Activated T-cell treated with anti-CD3 and anti-CD28 coated beads, Interleukin-2, amount 50 U/mL, for 24 hours (primary cell): ENCODE measurements at regions not wholly inside any gene's neighbourhood (a gene's known extent, or its start where the extent isn't known, plus 50 kb on each side); places are given as distances from the start of the nearest gene placed in this dataset.
"Not testable (repeated sequence)": the region's sequence is repeated elsewhere in the genome, so short reads cannot be mapped to it uniquely, and the experiment has no call there.

ENCODE experiments used
- DNase-seq: peaks from one replicate; pipeline ENCODE4 v3.0.0-alpha.2; 2020
- H3K27ac Mint-ChIP-seq: 2 replicates; pipeline ENCODE4 v1.8.0; 2020; ENCODE audit warnings: mild to moderate bottlenecking, mixed read lengths
- H3K27me3 Mint-ChIP-seq: 2 replicates; pipeline ENCODE4 v1.8.0; 2020; ENCODE audit warnings: mixed read lengths
- H3K36me3 Mint-ChIP-seq: 2 replicates; pipeline ENCODE4 v1.8.0; 2020; ENCODE audit warnings: low read depth, mixed read lengths
- H3K4me1 Mint-ChIP-seq: 2 replicates; pipeline ENCODE4 v1.8.0; 2020; ENCODE audit warnings: low read depth, mixed read lengths
- H3K4me3 Mint-ChIP-seq: 2 replicates; pipeline ENCODE4 v1.8.0; 2020; ENCODE audit warnings: mild to moderate bottlenecking, moderate library complexity, mixed read lengths
- H3K9me3 Mint-ChIP-seq: 2 replicates; pipeline ENCODE4 v1.8.0; 2020; ENCODE audit warnings: mixed read lengths

DNA sequence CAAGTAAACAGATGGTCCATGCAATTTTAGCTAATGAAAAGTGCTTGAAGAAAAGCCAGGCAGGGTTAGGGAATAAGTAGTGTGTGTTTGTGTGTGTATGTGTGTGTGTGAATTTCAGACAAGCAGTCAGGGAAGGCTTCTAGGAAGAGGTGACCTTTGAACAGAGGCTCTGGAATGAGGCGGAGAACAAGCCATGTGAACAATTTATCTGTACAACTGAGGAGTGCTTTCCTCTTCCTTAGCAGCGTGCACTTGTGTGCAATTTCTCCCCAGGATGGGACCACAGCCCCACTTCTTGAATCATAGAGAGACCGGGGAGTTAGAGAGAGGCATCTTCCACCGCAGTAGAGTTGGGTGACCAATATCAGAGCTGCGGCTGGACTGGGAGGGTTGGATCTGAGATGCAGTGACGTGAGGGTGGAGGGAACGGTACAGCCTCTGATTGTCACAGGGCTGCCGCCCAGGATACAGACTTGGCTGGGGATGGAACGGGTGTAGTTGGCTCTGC is 69.2 kb upstream of the FAM171A1 start:
- H3K36me3 Mint-ChIP-seq = no peaks in the 10 kb centered on the region
- H3K27me3 Mint-ChIP-seq = peaks cover 43% of the 10 kb centered on the region
- peaks cover 5% of the 10 kb centered on the region for H3K4me1 Mint-ChIP-seq
- no peak overlapping the region for H3K27ac Mint-ChIP-seq
- no peak overlapping the region for H3K4me3 Mint-ChIP-seq
- DNase-seq = no peak
- no peaks in the 10 kb centered on the region for H3K9me3 Mint-ChIP-seq

DNA sequence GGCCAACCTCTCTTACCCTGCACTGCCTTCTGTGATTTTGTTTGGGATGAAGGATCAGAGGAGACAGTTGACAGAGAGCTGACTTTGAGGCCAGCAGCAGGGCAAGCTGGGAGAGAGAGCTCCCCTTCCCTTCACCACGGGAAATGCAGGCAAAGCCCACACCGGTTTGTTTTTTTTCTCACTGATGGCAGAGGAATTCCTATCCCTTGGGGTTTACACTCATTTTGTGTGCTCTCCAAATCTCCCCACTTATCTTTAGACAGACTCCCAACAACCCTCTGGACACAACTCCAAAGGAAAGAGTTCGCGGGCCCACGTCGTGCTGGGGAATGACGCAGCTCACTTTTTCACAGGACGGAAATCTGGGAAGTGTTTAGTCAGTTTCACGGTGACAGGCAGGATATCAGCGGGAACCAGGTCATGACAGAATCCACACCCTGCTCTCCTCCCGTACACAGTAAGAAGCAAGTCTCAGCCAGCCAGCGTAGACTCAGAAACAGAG is 68.3 kb upstream of the FAM171A1 start:
- Mint-ChIP-seq H3K36me3 (no peaks in the 10 kb centered on the region), H3K4me3 (no peak overlapping the region), H3K27me3 (peaks cover 43% of the 10 kb centered on the region), H3K27ac (no peak overlapping the region), H3K9me3 (no peaks in the 10 kb centered on the region), H3K4me1 (peaks cover 8% of the 10 kb centered on the region)
- no peak for DNase-seq

DNA sequence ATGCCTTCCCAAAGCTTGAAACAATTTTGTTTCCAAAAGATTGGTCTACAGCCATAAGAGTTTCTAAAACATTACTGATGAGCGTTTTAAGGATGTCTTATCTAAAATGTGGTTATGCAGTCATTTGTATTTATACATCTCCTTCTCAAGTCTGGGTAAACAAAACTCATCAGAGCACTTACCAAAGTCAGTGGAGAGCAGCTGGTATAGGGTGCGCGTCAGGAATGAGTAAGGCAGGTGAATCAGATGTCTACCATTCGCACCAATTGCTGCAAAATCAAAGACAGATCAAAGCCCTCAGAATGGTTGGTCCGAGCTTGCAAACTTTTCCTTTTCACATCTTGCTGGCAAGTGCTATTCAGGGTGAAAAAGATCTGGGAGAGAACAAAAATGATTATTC is 65.6 kb upstream of the FAM171A1 start:
- no peak for DNase-seq
- peaks cover 8% of the 10 kb centered on the region for H3K4me1 Mint-ChIP-seq
- no peaks in the 10 kb centered on the region for H3K36me3 Mint-ChIP-seq
- no peaks in the 10 kb centered on the region for H3K9me3 Mint-ChIP-seq
- no peak overlapping the region for H3K27ac Mint-ChIP-seq
- no peak overlapping the region for H3K4me3 Mint-ChIP-seq
- H3K27me3 Mint-ChIP-seq = peaks cover 44% of the 10 kb centered on the region

DNA sequence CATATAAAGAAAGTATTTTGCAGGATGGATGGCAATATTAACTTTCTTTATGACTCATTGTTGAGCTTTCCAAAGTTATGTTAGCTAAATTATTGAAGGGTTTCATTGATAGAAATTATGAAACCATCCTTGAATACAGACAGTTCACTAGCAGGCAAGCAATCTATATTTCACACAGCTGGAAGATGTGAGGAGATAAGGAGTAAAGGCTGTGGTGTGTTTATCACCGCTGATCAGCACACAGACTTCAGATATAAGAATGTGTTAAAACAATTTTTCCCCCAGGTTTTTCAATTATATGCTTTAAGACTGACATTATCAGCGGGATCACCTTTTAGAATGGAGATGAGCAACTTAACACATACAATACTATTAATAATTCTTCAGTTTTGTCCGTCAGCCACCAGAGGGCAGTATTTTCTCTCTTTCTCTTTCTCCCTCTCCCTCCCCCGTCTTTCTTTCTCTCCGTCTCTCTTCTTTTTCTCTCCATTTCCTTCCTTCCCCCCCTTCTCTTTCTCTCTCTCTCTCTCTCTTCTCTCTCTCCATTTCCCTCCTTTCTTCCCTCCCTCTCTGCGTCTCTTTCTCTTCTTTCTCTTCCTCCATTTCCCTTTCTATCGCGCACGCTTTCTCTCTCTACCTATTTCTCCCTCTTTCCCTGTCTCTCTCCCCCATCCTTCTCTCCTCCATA is 62.9 kb upstream of the FAM171A1 start:
- peaks cover 3% of the 10 kb centered on the region for H3K4me1 Mint-ChIP-seq
- no peak for DNase-seq
- H3K9me3 Mint-ChIP-seq = no peaks in the 10 kb centered on the region
- no peak overlapping the region for H3K27ac Mint-ChIP-seq
- H3K36me3 Mint-ChIP-seq = no peaks in the 10 kb centered on the region
- H3K4me3 Mint-ChIP-seq = peak overlapping the region; percentile 59
- peaks cover 29% of the 10 kb centered on the region for H3K27me3 Mint-ChIP-seq

DNA sequence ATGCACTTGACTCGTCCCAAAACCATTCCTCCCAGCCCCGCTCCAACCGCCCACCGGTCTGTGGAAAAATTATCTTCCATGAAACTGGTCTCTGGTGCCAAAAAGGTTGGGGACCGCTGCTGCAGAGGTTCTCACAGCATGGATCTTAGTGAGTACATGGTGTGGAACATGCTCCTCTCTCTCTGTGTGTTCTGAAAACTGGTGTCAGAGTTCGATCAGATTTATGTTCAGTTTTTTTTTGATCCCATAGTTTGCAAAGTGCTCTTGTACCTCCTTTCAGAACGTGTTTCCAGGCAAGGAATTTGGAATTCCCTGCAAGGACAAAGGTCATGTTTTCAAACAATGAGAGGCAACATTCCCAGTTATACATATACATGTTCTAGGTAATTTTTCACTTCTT is 61.2 kb upstream of the FAM171A1 start:
- H3K27me3 Mint-ChIP-seq = peaks cover 33% of the 10 kb centered on the region
- H3K4me3 Mint-ChIP-seq = no peak overlapping the region
- H3K27ac Mint-ChIP-seq = no peak overlapping the region
- DNase-seq = no peak
- peaks cover 3% of the 10 kb centered on the region for H3K4me1 Mint-ChIP-seq
- H3K36me3 Mint-ChIP-seq = no peaks in the 10 kb centered on the region
- no peaks in the 10 kb centered on the region for H3K9me3 Mint-ChIP-seq

DNA sequence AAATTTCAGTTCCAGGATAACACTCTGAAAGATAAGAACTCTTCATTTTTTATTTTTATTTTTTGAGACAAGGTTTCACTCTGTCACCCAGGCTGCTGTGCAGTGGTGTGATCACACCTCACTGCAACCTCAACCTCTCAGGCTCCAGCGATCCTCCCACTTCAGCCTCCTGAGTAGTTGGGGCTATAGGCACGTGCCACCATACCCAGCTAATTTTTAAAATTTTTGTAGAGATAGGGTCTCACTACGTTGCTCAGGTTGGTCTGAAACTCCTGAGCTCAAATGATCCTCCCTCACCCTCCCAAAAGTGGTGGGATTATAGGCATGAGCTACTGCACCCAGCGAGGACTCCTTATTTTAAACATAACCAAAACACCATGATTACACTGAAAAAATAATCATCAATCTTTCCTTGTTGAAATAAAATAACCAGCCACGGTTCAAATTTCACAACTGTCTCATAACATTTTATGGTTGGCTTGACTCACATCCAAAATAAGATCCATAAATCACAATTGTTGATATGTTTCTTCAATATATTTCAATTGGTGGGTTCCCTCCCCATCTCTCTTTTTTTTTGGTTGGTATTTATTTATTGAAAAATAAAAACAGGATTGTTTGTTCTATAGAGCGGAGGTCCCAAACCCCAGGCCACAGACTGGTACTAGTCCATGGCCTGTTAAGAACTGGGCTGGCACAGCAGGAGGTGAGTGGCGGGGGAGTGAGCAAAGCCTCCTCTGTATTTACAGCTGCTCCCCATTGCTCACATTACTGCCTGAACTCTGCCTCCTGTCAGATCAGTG is 60.1 kb upstream of the FAM171A1 start:
- Mint-ChIP-seq H3K27me3 (peaks cover 34% of the 10 kb centered on the region), H3K4me3 (no peak overlapping the region), H3K36me3 (no peaks in the 10 kb centered on the region), H3K9me3 (no peaks in the 10 kb centered on the region), H3K4me1 (peaks cover 3% of the 10 kb centered on the region), H3K27ac (no peak overlapping the region)
- no peak for DNase-seq

DNA sequence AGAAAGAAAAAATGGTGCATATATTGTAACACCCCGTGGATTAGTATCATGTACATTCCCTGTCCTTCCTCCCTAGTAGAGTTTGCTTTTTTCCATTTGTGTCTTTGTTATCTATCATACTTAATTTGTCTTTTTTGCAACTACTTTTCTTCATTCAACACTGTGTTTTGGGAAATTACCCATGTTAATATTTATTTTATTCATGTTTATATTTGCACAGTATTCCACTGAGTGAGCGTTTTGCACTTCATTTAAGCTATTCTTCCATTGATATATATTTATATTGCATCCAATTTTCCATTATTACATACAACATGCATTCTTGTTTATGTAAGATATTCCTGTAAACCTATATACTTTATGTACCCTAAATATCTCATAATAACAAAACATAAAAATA is 57.6 kb upstream of the FAM171A1 start:
- Mint-ChIP-seq H3K27me3 (peaks cover 35% of the 10 kb centered on the region), H3K4me1 (no peaks in the 10 kb centered on the region), H3K27ac (no peak overlapping the region), H3K9me3 (no peaks in the 10 kb centered on the region), H3K36me3 (no peaks in the 10 kb centered on the region), H3K4me3 (no peak overlapping the region)
- DNase-seq = no peak

DNA sequence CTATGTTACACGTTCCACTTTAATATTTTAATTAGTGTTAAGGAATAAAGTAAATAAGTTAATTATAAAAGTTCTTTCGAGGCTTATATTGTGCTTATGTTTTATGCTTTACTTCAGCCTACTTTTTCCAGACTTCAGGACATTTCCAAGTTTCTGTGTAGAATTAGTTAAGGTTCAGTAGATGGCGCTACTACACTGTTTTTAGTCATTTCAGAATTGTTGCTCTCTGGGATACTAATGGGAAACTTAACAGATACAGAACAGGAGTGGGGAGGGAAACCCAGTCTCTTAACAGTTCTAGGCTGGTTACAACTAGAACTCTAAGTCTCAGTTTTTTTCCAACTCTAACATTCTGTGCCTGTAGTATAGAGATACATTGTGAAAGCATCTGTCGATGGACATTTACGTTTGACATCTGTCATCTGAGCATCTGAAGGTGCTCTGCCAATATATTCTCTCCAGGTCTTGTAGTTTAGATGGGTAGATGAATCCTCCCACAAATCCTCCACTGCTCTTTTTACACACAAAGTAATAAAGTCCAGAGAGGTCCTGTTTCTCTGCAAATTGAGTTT is 56.8 kb upstream of the FAM171A1 start:
- Mint-ChIP-seq H3K4me3 (no peak overlapping the region), H3K27me3 (peaks cover 33% of the 10 kb centered on the region), H3K36me3 (no peaks in the 10 kb centered on the region), H3K4me1 (no peaks in the 10 kb centered on the region), H3K9me3 (no peaks in the 10 kb centered on the region), H3K27ac (no peak overlapping the region)
- no peak for DNase-seq

DNA sequence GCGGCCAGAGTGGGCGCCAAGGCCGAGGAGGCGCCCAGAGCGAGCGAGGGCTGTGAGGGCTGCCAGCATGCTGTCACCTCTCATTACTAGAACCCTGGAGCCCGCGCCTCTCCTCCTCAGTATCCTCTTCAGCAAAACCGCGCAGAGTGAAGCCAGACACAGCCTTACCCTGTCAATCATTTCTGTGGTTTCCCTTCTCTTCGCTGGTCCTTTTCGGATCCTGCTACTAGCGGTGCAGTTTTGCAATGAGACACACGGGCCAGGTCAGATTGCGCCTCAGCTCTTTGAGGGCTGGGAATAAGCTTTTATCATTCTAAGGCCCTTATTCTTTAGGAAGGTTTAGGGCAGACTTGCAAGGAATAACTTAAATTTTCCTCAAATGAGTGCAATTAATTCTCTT is 55.5 kb upstream of the FAM171A1 start:
- Mint-ChIP-seq H3K4me1 (no peaks in the 10 kb centered on the region), H3K27me3 (peaks cover 31% of the 10 kb centered on the region), H3K4me3 (no peak overlapping the region), H3K9me3 (no peaks in the 10 kb centered on the region), H3K36me3 (no peaks in the 10 kb centered on the region), H3K27ac (no peak overlapping the region)
- DNase-seq = no peak

DNA sequence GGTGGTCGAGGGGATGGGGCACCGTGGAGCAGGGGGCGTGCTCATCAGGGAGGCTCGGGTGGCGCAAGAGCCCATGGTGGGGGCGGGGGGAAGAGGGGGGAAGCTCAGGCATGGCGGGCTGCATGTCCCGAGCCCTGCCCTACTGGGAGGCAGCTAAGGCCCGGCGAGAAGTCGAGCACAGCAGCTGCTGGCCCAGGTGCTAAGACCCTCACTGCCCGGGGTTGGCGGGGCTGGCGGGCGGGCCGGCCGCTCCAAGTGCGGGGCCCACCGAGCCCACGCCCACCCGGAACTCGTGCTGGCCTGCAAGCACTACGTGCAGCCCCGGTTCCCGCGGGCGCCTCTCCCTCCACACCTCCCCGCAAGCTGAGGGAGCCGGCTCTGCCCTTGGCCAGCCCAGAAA is 55.0 kb upstream of the FAM171A1 start:
- H3K36me3 Mint-ChIP-seq = no peaks in the 10 kb centered on the region
- DNase-seq = no peak
- no peak overlapping the region for H3K4me3 Mint-ChIP-seq
- no peak overlapping the region for H3K27ac Mint-ChIP-seq
- peaks cover 31% of the 10 kb centered on the region for H3K27me3 Mint-ChIP-seq
- no peaks in the 10 kb centered on the region for H3K4me1 Mint-ChIP-seq
- H3K9me3 Mint-ChIP-seq = no peaks in the 10 kb centered on the region

DNA sequence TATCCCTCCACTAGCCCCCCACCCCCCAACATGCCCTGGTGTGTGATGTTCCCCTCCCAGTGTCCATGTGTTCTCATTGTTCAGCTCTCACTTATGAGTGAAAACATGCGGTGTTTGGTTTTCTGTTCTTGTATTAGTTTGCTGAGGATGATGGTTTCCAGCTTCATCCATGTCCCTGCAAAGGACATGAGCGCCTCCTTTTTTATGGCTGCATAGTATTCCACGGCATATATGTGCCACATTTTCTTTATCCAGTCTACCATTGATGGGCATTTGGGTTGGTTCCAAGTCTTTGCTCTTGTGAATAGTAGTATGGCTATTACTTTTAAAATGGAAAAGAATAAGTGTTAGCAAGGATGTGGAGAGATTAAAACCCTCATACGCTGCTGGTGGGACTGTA is 50.8 kb upstream of the FAM171A1 start:
- not testable (repeated sequence) for H3K4me3 Mint-ChIP-seq, H3K4me1 Mint-ChIP-seq, H3K9me3 Mint-ChIP-seq, H3K36me3 Mint-ChIP-seq, DNase-seq, H3K27ac Mint-ChIP-seq
- H3K27me3 Mint-ChIP-seq = peaks cover 30% of the 10 kb centered on the region
